Stimulated activated naive CD8-positive, alpha-beta T cell treated with anti-CD3 and anti-CD28 coated beads, Interleukin-15, amount 100 ng/mL, for 72 hours (primary cell): ENCODE measurements at regions not wholly inside any gene's neighbourhood (a gene's known extent, or its start where the extent isn't known, plus 50 kb on each side); places are given as distances from the start of the nearest gene placed in this dataset.
"Not testable (repeated sequence)": the region's sequence is repeated elsewhere in the genome, so short reads cannot be mapped to it uniquely, and the experiment has no call there.

Source experiments
- ATAC-seq: fragments of 150-1000 bp; cut with Tn5 transposase; 2 replicates; pipeline ENCODE4 v1.10.0; 2021; ENCODE audit warnings: mild to moderate bottlenecking, moderate library complexity
- DNase-seq, 2 donors: peaks; one replicate each; pipeline ENCODE4 v3.0.0; 2021 to 2022
- H3K27ac Mint-ChIP-seq, 2 donors: one replicate each; pipeline ENCODE4 v1.8.0; 2022; ENCODE audit warnings: mild to moderate bottlenecking in 2 of 2, mixed read lengths in 2 of 2, moderate library complexity in 2 of 2
- H3K27me3 Mint-ChIP-seq: one replicate; pipeline ENCODE4 v1.8.0; 2022; ENCODE audit warnings: mixed read lengths
- H3K4me1 Mint-ChIP-seq: one replicate; pipeline ENCODE4 v1.8.0; 2022; ENCODE audit warnings: mild to moderate bottlenecking, mixed read lengths
- H3K4me3 Mint-ChIP-seq, 2 donors: one replicate each; pipeline ENCODE4 v1.8.0; 2022; ENCODE audit warnings: mild to moderate bottlenecking in 2 of 2, mixed read lengths in 2 of 2, moderate library complexity in 1 of 2
- H3K9me3 Mint-ChIP-seq, 2 donors: one replicate each; pipeline ENCODE4 v1.8.0; 2022; ENCODE audit warnings: mixed read lengths in 2 of 2

DNA sequence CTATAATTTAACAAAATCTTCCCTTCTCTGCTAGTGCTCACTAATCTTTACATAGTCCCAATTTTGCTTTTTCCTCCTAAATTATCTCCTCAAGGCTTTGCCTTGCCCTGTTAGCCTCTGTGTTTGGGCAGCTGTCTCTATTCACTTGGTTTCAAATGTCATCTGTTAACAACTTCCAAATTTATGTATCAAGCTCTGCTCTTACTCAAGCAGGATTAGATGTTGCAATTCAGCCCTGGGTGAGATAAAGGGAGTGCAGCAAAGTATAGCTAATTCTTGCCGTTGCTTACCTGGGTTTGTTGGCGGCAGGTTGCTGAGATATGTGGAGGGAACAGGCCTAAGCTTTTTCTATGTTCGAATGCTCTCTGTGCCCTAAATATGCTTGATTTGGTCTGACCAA is 483.8 kb downstream of the DMAC1 start:
- no peak for ATAC-seq
- no peak overlapping the region for H3K4me3 Mint-ChIP-seq

DNA sequence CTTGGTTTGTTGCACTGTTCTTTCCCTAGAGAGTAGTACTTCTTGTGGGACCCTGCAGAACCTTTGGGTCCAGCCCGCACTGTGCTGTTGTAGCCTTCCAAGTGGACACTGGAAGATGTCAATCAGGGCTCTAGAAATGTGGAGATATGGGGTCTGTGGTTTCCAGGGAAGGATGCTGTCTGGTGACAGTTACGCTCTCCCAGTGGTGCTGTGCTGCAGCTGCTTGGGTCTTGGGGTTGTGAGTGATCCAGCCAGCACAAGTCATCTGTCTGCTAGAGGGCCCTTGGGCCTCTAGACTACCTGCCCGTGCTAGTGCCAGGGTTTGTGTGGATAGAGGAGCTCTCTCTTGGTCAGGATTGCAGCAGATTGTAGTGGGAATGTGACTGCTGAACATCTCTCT is 484.5 kb downstream of the DMAC1 start:
- DNase-seq (no peak), ATAC-seq (no peak)
- no peak overlapping the region for H3K4me3 Mint-ChIP-seq
- no peaks in the 10 kb centered on the region for H3K4me1 Mint-ChIP-seq
- peaks cover 48% of the 10 kb centered on the region for H3K27me3 Mint-ChIP-seq
- peaks cover 39 to 46% of the 10 kb centered on the region in 2 donors for H3K9me3 Mint-ChIP-seq
- H3K27ac Mint-ChIP-seq = no peak overlapping the region

More for the DNA sequence above, 483.8 kb downstream of the DMAC1 start:
- DNase-seq = no peak
- Mint-ChIP-seq H3K27ac (no peak overlapping the region), H3K27me3 (peaks cover 54% of the 10 kb centered on the region), H3K4me1 (no peaks in the 10 kb centered on the region), H3K9me3 (peaks cover 33 to 40% of the 10 kb centered on the region in 2 donors)

DNA sequence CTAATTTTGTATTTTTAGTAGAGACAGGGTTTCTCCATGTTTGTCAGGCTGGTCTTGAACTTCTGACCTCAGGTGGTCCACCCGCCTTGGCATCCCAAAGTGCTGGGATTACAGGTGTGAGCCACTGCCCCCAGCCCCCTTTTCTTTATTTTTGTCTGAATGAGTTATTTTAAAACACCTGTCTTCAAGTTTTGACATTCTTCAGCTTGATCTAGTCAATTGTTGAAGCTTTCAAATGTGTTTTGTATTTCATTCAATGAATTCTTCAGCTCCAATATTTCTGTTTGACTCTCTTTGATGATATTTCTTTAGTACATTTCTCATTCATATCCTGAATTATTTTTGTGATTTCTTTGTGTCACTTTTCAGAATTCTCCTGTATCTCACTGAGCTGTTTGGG is 486.2 kb downstream of the DMAC1 start:
- DNase-seq = no peak
- peaks cover 39% of the 10 kb centered on the region for H3K27me3 Mint-ChIP-seq

DNA sequence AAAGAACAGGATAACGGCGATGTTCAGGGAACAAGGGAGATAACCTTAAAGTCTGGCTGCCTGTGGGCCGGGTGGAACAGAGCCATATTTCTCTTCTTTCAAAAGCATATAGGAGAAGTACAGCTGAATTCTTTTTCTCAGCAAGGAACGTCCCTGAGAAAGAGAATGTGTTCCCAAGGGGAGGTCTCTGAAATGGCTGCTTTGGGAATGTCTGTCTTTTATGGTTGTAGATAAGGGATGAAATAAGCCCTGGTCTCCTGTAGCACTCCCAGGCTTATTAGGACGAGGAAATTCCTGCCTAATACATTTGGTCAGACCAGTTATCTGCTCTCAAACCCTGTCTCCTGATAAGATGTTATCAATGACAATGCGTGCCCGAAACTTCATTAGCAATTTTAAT is 490.5 kb downstream of the DMAC1 start:
- H3K9me3 Mint-ChIP-seq = peaks cover 47 to 50% of the 10 kb centered on the region in 2 donors
- not testable (repeated sequence) for H3K4me1 Mint-ChIP-seq, ATAC-seq, H3K4me3 Mint-ChIP-seq, H3K27ac Mint-ChIP-seq, DNase-seq
- peaks cover 37% of the 10 kb centered on the region for H3K27me3 Mint-ChIP-seq

More for the DNA sequence above, 486.2 kb downstream of the DMAC1 start:
- ATAC-seq = no peak
- Mint-ChIP-seq H3K9me3 (peaks cover 51 to 55% of the 10 kb centered on the region in 2 donors), H3K4me1 (no peaks in the 10 kb centered on the region), H3K4me3 (no peak overlapping the region), H3K27ac (no peak overlapping the region)

DNA sequence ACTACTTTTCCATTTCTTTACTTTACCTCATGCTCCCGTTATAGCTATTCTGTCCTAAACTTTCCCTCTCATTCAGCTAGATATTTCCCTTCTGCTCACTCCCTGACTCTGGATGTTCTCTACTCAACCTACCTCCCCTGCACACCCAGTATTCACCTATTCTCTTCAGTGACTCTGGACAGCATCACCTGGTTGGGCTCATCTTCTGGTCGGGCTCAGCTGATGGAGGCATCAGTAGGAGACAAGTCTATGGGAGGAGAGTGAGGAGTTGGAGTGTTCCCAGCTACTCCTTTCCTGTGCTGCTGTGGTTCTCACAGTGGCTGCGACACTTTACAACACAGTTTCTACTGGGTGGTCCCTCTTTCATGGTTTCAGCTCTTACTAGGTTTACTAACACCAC is 493.9 kb downstream of the DMAC1 start:
- no peak overlapping the region for H3K4me3 Mint-ChIP-seq
- peaks cover 19 to 26% of the 10 kb centered on the region in 2 donors for H3K9me3 Mint-ChIP-seq
- ATAC-seq (no peak), DNase-seq (no peak)
- H3K27ac Mint-ChIP-seq = no peak overlapping the region
- H3K27me3 Mint-ChIP-seq = peaks cover 50% of the 10 kb centered on the region
- no peaks in the 10 kb centered on the region for H3K4me1 Mint-ChIP-seq

DNA sequence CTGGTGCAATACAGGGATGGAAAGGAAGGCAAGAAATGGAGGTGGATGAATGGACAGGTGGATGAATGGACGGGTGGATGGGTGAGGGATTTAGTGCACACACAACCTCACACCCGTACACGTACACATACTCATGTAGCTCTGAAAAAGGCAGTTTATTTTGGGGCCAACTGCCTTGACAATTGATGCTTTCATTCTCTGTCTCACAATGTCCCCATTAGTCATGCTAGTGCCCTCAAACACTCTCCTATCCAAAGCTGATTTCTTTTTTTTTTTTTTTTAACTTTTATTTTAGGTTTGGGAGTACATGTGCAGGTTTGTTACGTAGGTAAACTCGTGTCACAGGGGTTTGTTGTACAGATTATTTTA is 495.0 kb downstream of the DMAC1 start:
- Mint-ChIP-seq H3K4me1 (no peaks in the 10 kb centered on the region), H3K4me3 (no peak overlapping the region), H3K27me3 (peaks cover 50% of the 10 kb centered on the region), H3K9me3 (peaks cover 8 to 16% of the 10 kb centered on the region in 2 donors), H3K27ac (no peak overlapping the region)
- no peak for DNase-seq
- no peak for ATAC-seq

DNA sequence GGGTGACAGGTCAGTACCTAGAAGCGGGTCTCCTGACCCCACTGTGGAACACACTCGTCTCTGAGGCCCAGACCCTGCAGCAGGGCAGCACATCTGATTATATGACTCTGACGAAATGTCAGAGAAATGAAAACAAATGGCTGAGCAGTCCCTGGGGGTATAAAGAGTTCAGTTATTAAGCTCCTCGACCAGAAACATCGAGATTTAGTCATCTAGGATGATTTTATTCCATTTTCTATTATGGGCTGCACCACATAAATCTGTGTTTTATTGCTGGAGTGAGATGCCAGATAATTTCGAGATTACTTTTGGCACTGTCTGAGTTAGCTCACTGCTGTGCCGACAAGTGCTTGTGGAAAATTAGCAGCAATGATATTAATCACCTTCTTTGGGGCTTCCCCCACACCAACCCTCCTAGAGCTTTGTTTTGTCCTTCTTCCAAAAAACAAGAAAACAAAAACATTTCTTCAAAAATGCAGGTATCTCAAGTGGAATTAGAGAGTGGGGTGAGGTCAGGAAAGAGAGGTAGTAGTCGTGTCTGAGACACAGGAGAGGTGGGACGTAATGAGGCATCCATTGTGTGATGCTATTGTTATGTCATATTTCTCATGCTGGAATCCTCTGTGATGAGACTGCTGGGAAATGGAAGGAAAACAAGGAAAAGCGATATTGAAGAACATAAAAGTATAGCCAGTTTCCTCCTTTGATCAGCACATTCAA is 495.5 kb downstream of the DMAC1 start:
- no peak for ATAC-seq
- H3K4me1 Mint-ChIP-seq = no peaks in the 10 kb centered on the region
- DNase-seq = no peak
- peaks cover 5 to 12% of the 10 kb centered on the region in 2 donors for H3K9me3 Mint-ChIP-seq
- no peak overlapping the region for H3K4me3 Mint-ChIP-seq
- H3K27me3 Mint-ChIP-seq = peaks cover 50% of the 10 kb centered on the region
- H3K27ac Mint-ChIP-seq = no peak overlapping the region

DNA sequence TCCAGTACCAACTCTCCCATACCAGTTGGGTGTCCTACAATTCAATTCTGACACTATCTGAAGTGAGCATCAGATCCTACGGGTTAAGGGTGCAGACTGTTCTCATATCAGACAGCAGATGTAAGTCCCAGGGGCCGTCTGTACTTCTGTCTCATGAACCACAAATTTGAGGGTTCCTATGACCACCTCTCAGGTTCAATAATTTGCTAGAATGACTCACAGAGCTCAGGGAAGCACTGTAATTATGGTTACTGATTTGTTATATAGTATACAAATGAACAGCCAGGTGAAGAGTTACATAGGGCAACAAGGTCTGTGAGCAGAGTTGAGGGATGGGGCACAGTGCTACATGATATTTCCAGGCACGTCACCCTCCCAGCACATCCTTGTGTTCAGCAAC is 499.1 kb downstream of the DMAC1 start:
- Mint-ChIP-seq H3K4me1 (peaks cover 27% of the 10 kb centered on the region), H3K27ac (no peak overlapping the region), H3K27me3 (peaks cover 49% of the 10 kb centered on the region), H3K4me3 (no peak overlapping the region), H3K9me3 (no peaks in the 10 kb centered on the region)
- peak; percentile 39 for ATAC-seq
- DNase-seq = peak in 1 of 2 donors; percentile 29

DNA sequence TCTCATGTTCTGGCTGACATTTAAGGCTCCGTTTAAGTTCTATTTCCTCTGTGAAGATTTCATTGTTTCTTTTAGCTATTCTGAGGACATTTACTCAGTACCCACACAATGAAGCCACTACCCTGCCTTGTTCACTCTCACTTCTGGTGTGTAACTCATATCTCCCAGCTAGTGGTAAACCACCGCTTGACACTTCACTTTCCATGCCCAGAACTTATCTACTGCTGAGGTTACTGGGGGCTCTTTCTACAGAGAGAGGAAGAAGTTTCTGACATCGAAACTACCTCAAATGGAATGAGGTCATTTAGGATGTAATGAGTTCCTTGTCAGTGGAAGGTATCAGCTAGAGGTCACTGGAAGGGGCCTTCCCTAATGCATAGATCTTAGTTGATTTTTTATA is 501.5 kb downstream of the DMAC1 start:
- Mint-ChIP-seq H3K27me3 (peaks cover 38% of the 10 kb centered on the region), H3K4me3 (peak overlapping the region; percentile 56 to 58), H3K4me1 (peaks cover 38% of the 10 kb centered on the region), H3K27ac (peak overlapping the region; percentile 1 to 62), H3K9me3 (no peaks in the 10 kb centered on the region)
- peak; percentile 98 for ATAC-seq
- peak; percentile 69 to 86 for DNase-seq

DNA sequence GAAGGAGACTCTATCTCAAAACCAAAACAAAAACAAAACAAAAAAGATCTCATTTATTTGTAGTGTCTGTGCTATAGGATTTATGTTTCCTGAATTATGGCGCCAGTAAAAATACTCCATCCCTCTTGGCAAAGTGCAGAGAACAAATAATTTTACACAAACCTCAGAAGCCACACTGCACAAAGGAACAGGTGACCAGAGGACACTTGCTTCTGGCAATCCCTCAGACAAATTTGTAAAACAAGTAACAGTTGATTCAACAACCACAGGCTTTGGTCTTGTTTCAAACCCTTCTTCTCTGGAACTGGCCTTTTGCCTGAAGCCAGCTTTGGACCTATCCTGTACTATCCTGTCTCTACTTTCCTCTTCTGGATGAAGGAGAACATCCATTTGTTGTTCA is 502.1 kb downstream of the DMAC1 start:
- ATAC-seq (no peak), DNase-seq (no peak)
- Mint-ChIP-seq H3K9me3 (no peaks in the 10 kb centered on the region), H3K4me1 (peaks cover 44% of the 10 kb centered on the region), H3K4me3 (peak overlapping the region; percentile 56 to 58), H3K27ac (peak overlapping the region; percentile 1 to 62), H3K27me3 (peaks cover 33% of the 10 kb centered on the region)

DNA sequence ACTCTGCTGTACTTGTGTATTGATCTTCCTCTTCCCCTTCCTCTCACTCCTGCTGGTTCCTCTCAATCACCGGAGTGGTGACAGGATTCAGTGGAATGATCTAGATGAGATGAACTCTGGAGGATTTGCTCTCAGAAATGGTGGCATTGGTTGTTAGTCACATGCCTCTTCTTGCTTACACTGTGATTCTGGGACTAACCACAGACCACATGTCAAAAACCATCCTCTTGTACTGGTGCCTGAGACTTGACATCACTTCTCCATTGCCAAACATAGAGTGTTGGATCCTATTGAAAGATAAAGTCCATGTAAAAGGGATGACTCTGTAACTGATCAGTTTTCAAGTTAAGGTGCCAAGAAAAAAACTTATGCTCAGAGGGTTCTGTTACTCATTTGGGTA is 506.5 kb downstream of the DMAC1 start:
- Mint-ChIP-seq H3K4me3 (no peak overlapping the region), H3K27me3 (peaks cover 42% of the 10 kb centered on the region), H3K27ac (no peak overlapping the region), H3K9me3 (no peaks in the 10 kb centered on the region), H3K4me1 (peaks cover 39% of the 10 kb centered on the region)
- DNase-seq = peak in 1 of 2 donors; percentile 18
- peak; percentile 60 for ATAC-seq

DNA sequence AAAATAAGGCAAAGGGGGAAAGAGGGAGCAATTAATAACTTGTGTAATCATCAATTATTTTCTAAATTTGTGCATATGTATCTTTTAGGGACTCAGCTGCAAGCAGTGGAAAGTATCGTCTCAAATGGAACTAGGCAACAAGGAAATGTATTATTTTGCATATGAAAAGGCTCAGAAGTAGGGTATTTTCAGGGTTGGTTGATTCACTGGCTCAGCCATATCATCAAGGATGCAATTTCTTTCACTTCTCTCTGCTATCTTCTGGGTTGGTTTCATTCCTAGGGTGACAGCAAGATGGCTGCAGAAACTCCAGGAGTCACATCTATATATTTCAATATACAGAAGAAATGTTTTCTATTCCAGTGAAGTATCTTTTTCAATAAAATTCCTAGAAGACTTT is 509.8 kb downstream of the DMAC1 start:
- DNase-seq (no peak), ATAC-seq (no peak)
- Mint-ChIP-seq H3K27ac (no peak overlapping the region), H3K9me3 (no peaks in the 10 kb centered on the region), H3K27me3 (peaks cover 51% of the 10 kb centered on the region), H3K4me3 (no peak overlapping the region), H3K4me1 (peaks cover 19% of the 10 kb centered on the region)

DNA sequence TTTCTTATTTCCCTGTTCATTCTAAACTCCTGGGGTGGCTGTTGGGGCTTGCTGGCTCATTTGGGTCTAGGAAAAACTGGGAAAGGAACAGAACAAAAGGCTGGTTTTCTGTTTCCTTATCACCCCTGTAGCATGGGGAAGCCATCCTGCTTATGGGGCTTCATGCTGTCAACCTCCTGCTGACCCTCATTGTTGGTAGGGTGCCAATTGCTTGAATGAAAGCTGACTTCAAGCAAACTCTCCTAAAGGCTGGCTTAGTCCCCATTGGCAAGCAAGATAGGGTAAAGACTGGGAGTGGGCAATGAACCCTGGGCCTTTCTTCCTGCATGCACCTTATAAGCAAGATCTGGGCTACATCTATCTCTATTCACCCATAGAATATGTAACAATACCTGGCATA is 511.6 kb downstream of the DMAC1 start:
- Mint-ChIP-seq H3K4me3 (no peak overlapping the region), H3K9me3 (no peaks in the 10 kb centered on the region), H3K27me3 (peaks cover 44% of the 10 kb centered on the region), H3K27ac (no peak overlapping the region), H3K4me1 (peaks cover 13% of the 10 kb centered on the region)
- DNase-seq (no peak), ATAC-seq (no peak)

DNA sequence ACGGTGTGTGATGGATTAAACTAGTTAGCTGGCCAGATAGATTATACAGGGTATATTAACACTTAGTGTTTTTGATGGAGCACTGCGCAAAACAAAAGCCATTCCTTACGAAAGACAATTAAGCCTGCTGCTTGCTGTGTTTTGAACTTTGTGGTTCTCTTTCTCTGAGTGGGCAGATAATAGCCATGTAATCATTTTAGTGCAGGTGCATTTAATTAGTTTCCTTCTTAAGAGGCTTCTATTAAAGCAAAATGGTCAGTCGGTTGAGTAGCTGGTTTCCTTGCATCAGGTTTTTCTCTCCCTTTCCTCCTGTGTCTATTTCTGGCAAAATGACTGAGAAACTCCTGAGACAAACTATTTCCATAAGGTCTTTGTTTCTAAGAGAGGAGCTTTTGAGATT is 512.5 kb downstream of the DMAC1 start:
- DNase-seq (no peak), ATAC-seq (no peak)
- H3K4me3 Mint-ChIP-seq = no peak overlapping the region
- H3K4me1 Mint-ChIP-seq = peaks cover 13% of the 10 kb centered on the region
- no peak overlapping the region for H3K27ac Mint-ChIP-seq
- peaks cover 6% of the 10 kb centered on the region in 2 donors for H3K9me3 Mint-ChIP-seq
- H3K27me3 Mint-ChIP-seq = peaks cover 51% of the 10 kb centered on the region

DNA sequence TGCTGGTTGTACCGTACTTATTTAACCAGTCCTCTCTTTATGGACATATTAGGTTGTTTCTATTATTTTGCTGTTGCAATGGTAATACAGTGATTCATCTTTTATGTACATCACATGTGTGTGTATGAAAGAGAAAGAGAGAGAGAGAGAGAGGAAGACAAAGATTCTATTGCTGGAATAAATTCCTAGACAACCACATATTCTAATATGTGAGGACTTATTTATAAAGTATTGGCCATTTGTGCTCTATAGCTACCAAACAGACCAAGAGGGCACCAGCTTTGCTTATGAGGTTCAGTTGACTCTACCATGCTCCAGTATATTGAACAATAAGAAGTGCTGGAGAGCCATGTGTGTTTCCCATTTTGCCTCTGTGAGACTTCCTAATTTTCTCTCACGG is 513.5 kb downstream of the DMAC1 start:
- Mint-ChIP-seq H3K27ac (no peak overlapping the region), H3K27me3 (peaks cover 61% of the 10 kb centered on the region), H3K4me3 (no peak overlapping the region), H3K9me3 (peaks cover 8 to 14% of the 10 kb centered on the region in 2 donors), H3K4me1 (peaks cover 13% of the 10 kb centered on the region)
- no peak for DNase-seq
- ATAC-seq = no peak

DNA sequence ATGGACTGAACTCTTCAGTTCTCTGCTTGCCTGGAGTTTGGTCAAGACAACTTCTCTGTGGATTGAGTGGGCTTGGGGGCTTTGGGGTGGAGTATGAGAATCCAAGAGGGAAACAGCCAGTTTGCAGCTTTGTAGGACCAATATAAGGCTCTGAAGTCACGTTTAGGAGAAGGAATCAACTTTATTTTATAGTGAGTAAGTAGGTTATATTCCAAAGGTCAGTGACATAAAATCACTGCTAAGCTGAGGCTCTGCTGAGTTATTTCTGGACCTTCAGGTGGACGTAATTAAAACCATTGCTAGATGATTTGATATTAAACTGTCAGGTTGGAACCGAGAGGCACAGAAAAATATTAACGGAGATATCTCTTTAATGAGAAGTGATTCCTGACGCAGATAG is 514.4 kb downstream of the DMAC1 start:
- DNase-seq (no peak), ATAC-seq (no peak)
- Mint-ChIP-seq H3K4me3 (no peak overlapping the region), H3K9me3 (peaks cover 16 to 23% of the 10 kb centered on the region in 2 donors), H3K27ac (no peak overlapping the region), H3K4me1 (peaks cover 13% of the 10 kb centered on the region), H3K27me3 (peaks cover 70% of the 10 kb centered on the region)

DNA sequence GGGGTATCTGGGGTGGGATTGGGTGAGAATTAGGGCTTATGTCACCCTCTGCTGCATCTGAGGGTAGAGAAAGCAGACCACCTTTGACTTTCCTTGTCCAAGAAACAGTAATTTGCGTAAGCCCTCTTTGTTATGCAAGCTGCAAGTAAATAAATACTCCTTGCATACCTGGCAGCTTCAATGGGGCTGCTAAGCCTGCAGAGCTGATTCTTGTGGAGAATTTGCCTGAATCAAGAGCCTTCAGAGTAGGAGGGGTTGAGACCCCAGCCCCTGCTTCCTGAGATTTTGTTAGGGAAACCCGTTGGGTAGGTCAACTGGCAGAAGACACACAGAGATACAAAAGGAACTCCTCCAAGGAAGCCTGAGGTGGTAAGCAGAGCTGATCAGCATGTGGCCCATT is 515.1 kb downstream of the DMAC1 start:
- Mint-ChIP-seq H3K4me1 (peaks cover 13% of the 10 kb centered on the region), H3K4me3 (no peak overlapping the region), H3K27me3 (peaks cover 77% of the 10 kb centered on the region), H3K27ac (no peak overlapping the region), H3K9me3 (peaks cover 16 to 30% of the 10 kb centered on the region in 2 donors)
- DNase-seq (no peak), ATAC-seq (no peak)
